BLaER1 treated with 17β-estradiol and CSF1 and Interleukin-3, amounts not matched to agents 10 nM and 100 nM (cell line): ENCODE measurements at regions not wholly inside any gene's neighbourhood (a gene's known extent, or its start where the extent isn't known, plus 50 kb on each side); places are given as distances from the start of the nearest gene placed in this dataset.

Source experiments
- H3K27ac ChIP-seq, 11 experiments: shearing (Covaris generic); formaldehyde crosslinking; 2 replicates each; pipeline ENCODE4 v1.8.1; 2022
- H3K27me3 ChIP-seq, 11 experiments: shearing (Covaris generic); formaldehyde crosslinking; 2 replicates each; pipeline ENCODE4 v1.8.1; 2022
- H3K36me3 ChIP-seq, 11 experiments: shearing (Covaris generic); formaldehyde crosslinking; 2 replicates each; pipeline ENCODE4 v1.8.1; 2022
- H3K4me1 ChIP-seq, 10 experiments: shearing (Covaris generic); formaldehyde crosslinking; 2 replicates each; pipeline ENCODE4 v1.8.1; 2022
- H3K4me2 ChIP-seq, 11 experiments: shearing (Covaris generic); formaldehyde crosslinking; 2 replicates each; pipeline ENCODE4 v1.8.1; 2022
- H3K4me3 ChIP-seq, 10 experiments: shearing (Covaris generic); formaldehyde crosslinking; 2 replicates each; pipeline ENCODE4 v1.8.1; 2022
- H3K9ac ChIP-seq, 11 experiments: shearing (Covaris generic); formaldehyde crosslinking; 2 replicates each; pipeline ENCODE4 v1.8.1; 2022
- H3K9me3 ChIP-seq, 11 experiments: shearing (Covaris generic); formaldehyde crosslinking; replicated peaks in 1 of 11; 2 replicates each; pipeline ENCODE4 v1.8.1; 2022
- H4K20me1 ChIP-seq, 11 experiments: shearing (Covaris generic); formaldehyde crosslinking; 2 replicates each; pipeline ENCODE4 v1.8.1; 2022
- Cebpa-rat ChIP-seq, 11 experiments: shearing (Covaris generic); IDR thresholded peaks; 2 replicates each; pipeline ENCODE4 v1.8.1; 2022

DNA sequence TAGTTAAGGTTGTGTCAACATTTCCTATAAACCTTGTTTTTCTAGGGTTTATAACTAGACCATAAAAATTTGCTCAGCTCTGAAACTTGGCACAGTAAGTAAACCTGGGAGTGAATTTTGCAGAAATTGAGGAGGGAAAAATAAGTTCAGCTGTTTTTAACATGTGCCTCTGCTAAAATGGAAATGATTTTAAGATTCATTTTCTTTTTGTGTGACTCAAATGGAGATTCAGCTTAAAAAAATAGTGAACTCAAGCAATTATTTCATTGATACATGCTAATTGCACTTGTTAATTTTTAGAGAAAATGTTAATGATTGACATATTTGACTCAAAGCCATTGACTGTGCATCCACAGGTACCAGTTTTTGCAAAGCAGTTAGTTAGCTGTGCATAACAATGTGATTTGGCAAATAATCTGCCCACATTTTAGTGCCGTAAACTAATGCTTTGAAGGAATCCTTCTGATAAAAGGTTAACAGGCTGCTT is 68.5 kb upstream of the ZNF438 start:
- no peak overlapping the region for H3K4me2 ChIP-seq
- H3K9ac ChIP-seq, result no peak overlapping the region
- peaks cover 0 to 12% (median 0%) of the 10 kb centered on the region in 10 experiments; a peak in 7 of 20 replicates for H3K4me1 ChIP-seq
- H3K27me3 ChIP-seq, result no peaks in the 10 kb centered on the region
- no peaks in the 10 kb centered on the region for H3K9me3 ChIP-seq
- TF ChIP-seq Cebpa-rat (IDR thresholded peaks at IDR 0.05), result no peak
- no peak overlapping the region for H3K27ac ChIP-seq
- H3K36me3 ChIP-seq, result no peaks in the 10 kb centered on the region
- no peak overlapping the region for H3K4me3 ChIP-seq
- no peaks in the 10 kb centered on the region for H4K20me1 ChIP-seq

DNA sequence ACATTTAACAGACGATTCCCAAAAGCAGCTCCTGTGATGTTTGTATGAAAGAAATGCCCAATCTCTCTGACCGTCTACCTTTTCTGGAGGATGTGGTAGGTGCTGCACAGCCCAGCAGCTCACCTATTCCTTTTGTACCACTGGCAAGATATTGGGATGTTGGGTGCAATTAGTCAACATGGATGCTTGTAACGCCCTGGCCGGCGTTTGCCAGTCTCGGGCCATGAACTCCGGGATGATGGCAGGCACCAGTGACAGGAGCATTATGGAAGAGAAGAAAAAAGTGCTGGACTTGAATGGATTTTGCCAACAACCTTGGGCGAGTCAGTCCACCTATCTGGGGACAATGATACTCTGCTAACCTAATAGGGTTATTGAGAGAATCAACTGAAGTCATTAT is 69.0 kb upstream of the ZNF438 start:
- H3K9ac ChIP-seq, result no peak overlapping the region
- peak overlapping the region in 3 of 11 experiments; percentile 18 to 71 (median 40); a peak in 4 of 22 replicates for H3K4me2 ChIP-seq

DNA sequence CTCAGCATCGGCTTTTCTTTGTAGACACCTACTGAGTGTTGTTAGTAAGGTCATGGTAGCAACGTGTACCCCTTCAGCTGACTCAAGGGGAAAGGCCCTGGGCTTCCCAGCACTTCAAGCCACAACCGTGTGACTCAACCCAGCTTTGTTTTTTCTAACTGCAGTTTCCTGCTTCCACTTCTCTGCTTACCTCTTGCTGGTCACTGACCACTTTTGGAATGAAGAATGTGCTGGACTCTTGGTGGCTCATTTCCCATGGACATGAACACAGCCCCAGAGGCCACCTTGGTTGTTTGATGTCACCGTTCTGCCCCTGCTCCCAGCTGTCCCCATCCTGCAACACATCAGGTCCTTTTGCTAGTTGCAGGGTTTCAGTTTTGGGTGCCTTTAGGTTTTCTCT is 69.5 kb upstream of the ZNF438 start:
- no peak overlapping the region for H3K27ac ChIP-seq
- no peak overlapping the region for H3K9ac ChIP-seq
- H3K36me3 ChIP-seq, result no peaks in the 10 kb centered on the region
- H3K4me1 ChIP-seq, result peaks cover 0 to 12% (median 0%) of the 10 kb centered on the region in 10 experiments; a peak in 7 of 20 replicates
- no peaks in the 10 kb centered on the region for H4K20me1 ChIP-seq
- TF ChIP-seq Cebpa-rat (IDR thresholded peaks at IDR 0.05), result no peak
- no peak overlapping the region for H3K4me3 ChIP-seq
- peak overlapping the region in 3 of 11 experiments; percentile 18 to 71 (median 40); a peak in 5 of 22 replicates for H3K4me2 ChIP-seq
- H3K9me3 ChIP-seq, result no peaks in the 10 kb centered on the region
- H3K27me3 ChIP-seq, result no peaks in the 10 kb centered on the region

More for the DNA sequence above, 69.0 kb upstream of the ZNF438 start:
- Histone ChIP-seq H3K4me3 (no peak overlapping the region), H3K9me3 (no peaks in the 10 kb centered on the region), H3K27me3 (no peaks in the 10 kb centered on the region), H3K36me3 (no peaks in the 10 kb centered on the region), H3K4me1 (peaks cover 0 to 12% (median 0%) of the 10 kb centered on the region in 10 experiments; a peak in 7 of 20 replicates), H3K27ac (no peak overlapping the region), H4K20me1 (no peaks in the 10 kb centered on the region)
- TF ChIP-seq Cebpa-rat (IDR thresholded peaks at IDR 0.05), result no peak

DNA sequence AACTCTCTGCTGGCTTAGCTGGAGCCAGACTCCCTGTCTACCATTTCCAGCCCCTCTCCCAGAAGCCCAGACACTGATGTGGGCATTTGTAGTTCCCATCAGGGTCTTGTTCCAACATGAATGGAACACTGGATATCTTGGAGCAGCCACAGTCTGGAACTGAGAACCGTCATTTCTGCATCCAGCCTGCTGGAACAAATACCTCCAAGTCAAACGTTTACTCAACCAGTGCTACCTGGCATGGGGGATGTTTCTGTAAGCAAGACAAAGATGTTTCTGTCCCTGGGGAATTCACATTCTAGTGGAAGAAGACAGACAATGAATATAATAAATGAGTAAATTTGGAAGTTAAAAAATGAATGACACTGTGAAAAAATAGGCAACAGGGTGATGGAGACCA is 70.8 kb upstream of the ZNF438 start:
- Histone ChIP-seq H3K36me3 (no peaks in the 10 kb centered on the region), H3K4me2 (no peak overlapping the region), H3K9me3 (no peaks in the 10 kb centered on the region), H3K27ac (no peak overlapping the region), H3K27me3 (no peaks in the 10 kb centered on the region), H3K9ac (no peak overlapping the region), H3K4me1 (peaks cover 0 to 12% (median 0%) of the 10 kb centered on the region in 10 experiments; a peak in 7 of 20 replicates), H4K20me1 (no peaks in the 10 kb centered on the region), H3K4me3 (no peak overlapping the region)
- no peak for TF ChIP-seq Cebpa-rat (IDR thresholded peaks at IDR 0.05)

DNA sequence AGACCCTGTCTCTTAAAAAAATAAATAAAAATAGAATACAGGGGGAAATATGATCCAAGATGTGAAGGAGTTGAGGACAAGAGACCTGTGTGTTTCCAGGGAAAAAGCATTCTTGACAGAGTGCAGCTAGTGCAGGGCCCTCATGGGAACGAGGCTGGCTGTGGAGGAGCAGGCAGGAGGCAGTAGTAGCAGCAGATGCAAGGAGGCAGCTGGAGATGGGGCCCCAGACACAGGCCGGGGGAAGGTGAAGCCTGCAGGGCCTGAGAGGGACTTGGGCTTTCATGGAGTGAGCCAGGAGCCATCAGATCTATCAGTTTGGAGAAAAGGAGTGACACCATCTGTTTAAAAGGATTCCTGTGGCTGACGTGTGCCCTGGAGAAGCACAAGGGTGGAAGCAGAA is 71.4 kb upstream of the ZNF438 start:
- H3K4me2 ChIP-seq, result no peak overlapping the region
- H3K36me3 ChIP-seq, result no peaks in the 10 kb centered on the region
- no peaks in the 10 kb centered on the region for H4K20me1 ChIP-seq
- no peaks in the 10 kb centered on the region for H3K9me3 ChIP-seq
- no peaks in the 10 kb centered on the region for H3K27me3 ChIP-seq
- H3K9ac ChIP-seq, result no peak overlapping the region
- H3K27ac ChIP-seq, result no peak overlapping the region
- peaks cover 0 to 12% (median 0%) of the 10 kb centered on the region in 10 experiments; a peak in 7 of 20 replicates for H3K4me1 ChIP-seq
- TF ChIP-seq Cebpa-rat (IDR thresholded peaks at IDR 0.05), result no peak
- H3K4me3 ChIP-seq, result no peak overlapping the region

DNA sequence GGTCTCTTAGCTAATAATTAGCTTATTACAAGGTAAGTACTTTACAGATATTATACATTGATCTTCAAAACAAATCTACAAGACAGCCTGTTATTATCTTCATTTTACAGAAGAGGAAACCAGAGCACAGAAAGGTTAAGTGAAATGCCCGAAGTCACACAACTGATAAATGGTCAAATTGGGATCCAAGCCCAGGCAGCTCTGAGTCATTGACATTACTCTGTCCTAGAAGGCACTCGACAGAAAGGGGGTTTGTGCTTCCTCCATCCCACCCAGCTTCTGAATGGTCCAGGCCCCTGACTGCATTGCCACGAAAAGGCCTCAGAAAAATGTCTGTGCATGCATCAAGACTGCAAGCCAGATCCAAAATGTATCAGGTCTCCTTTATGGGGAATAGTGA is 81.3 kb upstream of the ZNF438 start:
- no peak for TF ChIP-seq Cebpa-rat (IDR thresholded peaks at IDR 0.05)
- Histone ChIP-seq H3K4me3 (no peak overlapping the region), H3K36me3 (no peaks in the 10 kb centered on the region), H3K9ac (no peak overlapping the region), H3K4me1 (no peaks in the 10 kb centered on the region), H4K20me1 (no peaks in the 10 kb centered on the region), H3K27ac (no peak overlapping the region), H3K4me2 (no peak overlapping the region), H3K27me3 (no peaks in the 10 kb centered on the region), H3K9me3 (peaks cover 9 to 40% (median 24%) of the 10 kb centered on the region in 11 experiments)

DNA sequence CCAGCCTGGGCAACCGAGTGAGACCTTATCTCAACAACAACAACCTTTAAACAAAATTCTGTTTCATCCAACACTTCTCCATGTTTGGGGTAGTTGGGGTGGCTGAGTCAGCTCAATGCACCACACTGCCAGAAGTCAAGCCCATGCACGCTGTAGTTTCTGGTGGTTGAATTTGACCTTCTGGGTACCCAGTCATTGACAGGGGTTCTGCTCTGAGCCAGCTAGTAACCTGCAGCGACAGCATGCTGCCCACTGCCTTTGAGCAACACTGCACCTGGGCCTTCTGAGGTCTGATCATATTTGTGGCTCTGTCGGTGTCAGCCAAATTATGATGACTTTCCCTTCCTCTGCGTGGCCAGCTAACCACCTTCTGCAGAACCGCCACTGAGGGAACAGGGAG is 84.6 kb upstream of the ZNF438 start:
- Histone ChIP-seq H3K4me3 (no peak overlapping the region), H3K27me3 (no peaks in the 10 kb centered on the region), H3K4me2 (no peak overlapping the region), H3K9me3 (peaks cover 9 to 40% (median 24%) of the 10 kb centered on the region in 11 experiments), H3K9ac (no peak overlapping the region), H3K27ac (no peak overlapping the region), H4K20me1 (no peaks in the 10 kb centered on the region), H3K36me3 (no peaks in the 10 kb centered on the region), H3K4me1 (peaks cover 0 to 6% (median 0%) of the 10 kb centered on the region in 10 experiments; a peak in 4 of 20 replicates)
- no peak for TF ChIP-seq Cebpa-rat (IDR thresholded peaks at IDR 0.05)

DNA sequence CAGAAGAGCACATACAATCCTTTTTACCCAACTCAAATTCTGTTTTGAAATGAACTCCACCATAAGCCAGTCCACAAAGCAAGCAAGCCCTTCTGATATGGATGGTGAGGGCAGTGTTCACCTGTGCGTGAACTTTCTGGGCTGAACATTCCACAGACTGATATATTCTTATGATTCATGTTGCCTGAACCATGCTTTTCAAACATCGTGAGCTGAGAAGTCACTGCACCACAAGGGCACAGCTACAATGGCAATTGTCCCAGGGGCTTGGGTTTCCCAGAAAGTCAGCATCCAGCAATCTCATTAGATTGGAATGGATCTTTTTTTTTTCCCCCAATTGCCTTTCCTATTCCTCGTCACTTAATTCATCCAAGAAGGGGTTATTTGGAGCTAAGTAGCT is 86.9 kb upstream of the ZNF438 start:
- Histone ChIP-seq H3K27ac (no peak overlapping the region), H3K36me3 (no peaks in the 10 kb centered on the region), H4K20me1 (no peaks in the 10 kb centered on the region), H3K9ac (no peak overlapping the region), H3K4me1 (peaks cover 0 to 6% (median 0%) of the 10 kb centered on the region in 10 experiments; a peak in 4 of 20 replicates), H3K4me3 (no peak overlapping the region), H3K27me3 (no peaks in the 10 kb centered on the region), H3K9me3 (peaks cover 0 to 28% (median 12%) of the 10 kb centered on the region in 11 experiments; a peak in 14 of 22 replicates), H3K4me2 (no peak overlapping the region)
- no peak for TF ChIP-seq Cebpa-rat (IDR thresholded peaks at IDR 0.05)

DNA sequence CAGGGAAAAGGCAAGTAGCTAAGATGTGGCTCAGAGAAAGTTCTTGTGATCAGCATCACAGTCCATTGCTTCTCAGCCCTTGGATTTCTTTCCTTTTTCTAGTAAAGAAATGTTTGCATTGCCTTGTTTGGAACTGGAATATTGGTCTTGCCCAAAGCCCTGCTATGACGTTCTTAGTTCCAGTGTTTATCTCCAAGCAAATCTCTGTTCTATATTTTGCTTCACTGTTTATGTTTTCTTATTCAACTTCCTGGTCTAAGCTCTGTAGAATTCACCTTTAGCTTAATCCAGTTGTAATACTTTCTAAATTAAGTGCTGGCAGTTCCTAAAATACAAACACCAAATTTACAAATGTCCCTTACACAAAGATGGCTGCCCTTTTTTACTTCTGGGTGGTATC is 88.7 kb upstream of the ZNF438 start:
- no peak overlapping the region for H3K4me2 ChIP-seq
- no peak overlapping the region for H3K4me3 ChIP-seq
- no peak overlapping the region for H3K27ac ChIP-seq
- peaks cover 0 to 6% (median 0%) of the 10 kb centered on the region in 10 experiments; a peak in 4 of 20 replicates for H3K4me1 ChIP-seq
- H3K9me3 ChIP-seq, result peaks cover 0 to 11% (median under 1%) of the 10 kb centered on the region in 11 experiments; a peak in 8 of 22 replicates
- H3K9ac ChIP-seq, result no peak overlapping the region
- no peaks in the 10 kb centered on the region for H3K27me3 ChIP-seq
- H4K20me1 ChIP-seq, result no peaks in the 10 kb centered on the region
- no peak for TF ChIP-seq Cebpa-rat (IDR thresholded peaks at IDR 0.05)
- H3K36me3 ChIP-seq, result no peaks in the 10 kb centered on the region
